GM23338 (cell line): ENCODE measurements at regions not wholly inside any gene's neighbourhood (a gene's known extent, or its start where the extent isn't known, plus 50 kb on each side); places are given as distances from the start of the nearest gene placed in this dataset.

Source experiments
- ETS1 ChIP-seq: IDR thresholded peaks from 2 replicates; pipeline ENCODE4 v1.6.1; 2016; ENCODE audit warnings: antibody characterized with exemption
- EZH2 ChIP-seq: fragments of 200-600 bp; sonication (generic); IDR thresholded peaks from one replicate; pipeline ENCODE4 v1.8.0; 2017; ENCODE audit warnings: antibody characterized with exemption, mild to moderate bottlenecking, low read depth; ENCODE audit not compliant: unreplicated experiment
- EZH2phosphoT487 ChIP-seq: fragments of 200-600 bp; sonication (generic); IDR thresholded peaks from one replicate; pipeline ENCODE4 v1.8.1; 2018; ENCODE audit warnings: antibody characterized with exemption; ENCODE audit not compliant: unreplicated experiment
- JUNB ChIP-seq: IDR thresholded peaks from one replicate; pipeline ENCODE4 v1.6.1; 2016; ENCODE audit warnings: antibody characterized with exemption; ENCODE audit not compliant: unreplicated experiment
- NANOG ChIP-seq: IDR thresholded peaks from 2 replicates; pipeline ENCODE4 v1.6.1; 2016; ENCODE audit warnings: antibody characterized with exemption, borderline replicate concordance
- POLR2AphosphoS5 ChIP-seq: IDR thresholded peaks from 2 replicates; pipeline ENCODE4 v1.6.1; 2016; ENCODE audit warnings: antibody characterized with exemption, low read depth
- REST ChIP-seq: IDR thresholded peaks from one replicate; pipeline ENCODE4 v1.6.1; 2018; ENCODE audit warnings: antibody characterized with exemption; ENCODE audit not compliant: unreplicated experiment
- ZNF114 ChIP-seq: fragments of 250-450 bp; sonication (Bioruptor Pico); IDR thresholded peaks from 2 replicates; pipeline ENCODE4 v1.5.0; 2020; ENCODE audit warnings: mild to moderate bottlenecking, moderate library complexity
- TF ChIP-seq, protein P1 (sequence below), 2 experiments: fragments of 200-600 bp in 1 of 2; sonication (generic) in 1 of 2; conservative IDR thresholded peaks; 2 replicates each; pipeline versions ENCODE4 v1.5.1 to v1.6.1; 2016 to 2017; ENCODE audit warnings: antibody characterized with exemption in 2 of 2, low read depth in 2 of 2, mild to moderate bottlenecking in 2 of 2, moderate library complexity in 1 of 2

DNA sequence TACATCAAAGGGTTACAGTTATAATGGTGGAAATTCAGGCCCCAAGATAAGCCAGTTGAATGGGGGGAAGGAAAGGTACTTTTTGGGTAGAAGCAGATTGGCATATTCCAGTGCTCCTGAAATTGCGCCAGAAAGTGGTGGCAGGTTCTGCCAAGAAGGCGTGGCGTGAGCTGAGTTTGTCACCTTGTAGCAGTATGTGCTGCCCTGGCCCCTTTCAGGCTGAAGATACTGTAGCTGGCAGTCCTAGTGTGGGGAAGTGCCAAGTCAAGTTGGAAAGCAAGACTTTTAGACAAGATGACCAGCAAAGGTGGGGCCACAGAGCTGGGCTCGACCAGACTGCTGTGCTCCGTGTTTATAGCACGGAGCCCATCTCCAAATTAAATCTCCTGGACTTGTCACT, 133.6 kb upstream of the GLRA1 start:
- TF ChIP-seq, protein P1, sequence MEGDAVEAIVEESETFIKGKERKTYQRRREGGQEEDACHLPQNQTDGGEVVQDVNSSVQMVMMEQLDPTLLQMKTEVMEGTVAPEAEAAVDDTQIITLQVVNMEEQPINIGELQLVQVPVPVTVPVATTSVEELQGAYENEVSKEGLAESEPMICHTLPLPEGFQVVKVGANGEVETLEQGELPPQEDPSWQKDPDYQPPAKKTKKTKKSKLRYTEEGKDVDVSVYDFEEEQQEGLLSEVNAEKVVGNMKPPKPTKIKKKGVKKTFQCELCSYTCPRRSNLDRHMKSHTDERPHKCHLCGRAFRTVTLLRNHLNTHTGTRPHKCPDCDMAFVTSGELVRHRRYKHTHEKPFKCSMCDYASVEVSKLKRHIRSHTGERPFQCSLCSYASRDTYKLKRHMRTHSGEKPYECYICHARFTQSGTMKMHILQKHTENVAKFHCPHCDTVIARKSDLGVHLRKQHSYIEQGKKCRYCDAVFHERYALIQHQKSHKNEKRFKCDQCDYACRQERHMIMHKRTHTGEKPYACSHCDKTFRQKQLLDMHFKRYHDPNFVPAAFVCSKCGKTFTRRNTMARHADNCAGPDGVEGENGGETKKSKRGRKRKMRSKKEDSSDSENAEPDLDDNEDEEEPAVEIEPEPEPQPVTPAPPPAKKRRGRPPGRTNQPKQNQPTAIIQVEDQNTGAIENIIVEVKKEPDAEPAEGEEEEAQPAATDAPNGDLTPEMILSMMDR (conservative IDR thresholded peaks at IDR 0.05; ENCODE audit: low read depth in 2 of 2): no peak
- TF ChIP-seq POLR2AphosphoS5 (no peak), REST (no peak), EZH2phosphoT487 (no peak), EZH2 (no peak), JUNB (no peak), ZNF114 (CRISPR knock-in tag) (no peak), NANOG (no peak), ETS1 (no peak)
